ENCODE measurements at regions not wholly inside any gene's neighbourhood (a gene's known extent, or its start where the extent isn't known, plus 50 kb on each side); places are given as distances from the start of the nearest gene placed in this dataset.

- TF ChIP-seq REST (IDR thresholded peaks at IDR 0.05; ENCODE audit: unreplicated experiment) (no peak), EZH2phosphoT487 (IDR thresholded peaks at IDR 0.05; ENCODE audit: unreplicated experiment) (no peak), STAT1 (IDR thresholded peaks at IDR 0.05; ENCODE audit: unreplicated experiment) (no peak)
- TF ChIP-seq, protein P1, sequence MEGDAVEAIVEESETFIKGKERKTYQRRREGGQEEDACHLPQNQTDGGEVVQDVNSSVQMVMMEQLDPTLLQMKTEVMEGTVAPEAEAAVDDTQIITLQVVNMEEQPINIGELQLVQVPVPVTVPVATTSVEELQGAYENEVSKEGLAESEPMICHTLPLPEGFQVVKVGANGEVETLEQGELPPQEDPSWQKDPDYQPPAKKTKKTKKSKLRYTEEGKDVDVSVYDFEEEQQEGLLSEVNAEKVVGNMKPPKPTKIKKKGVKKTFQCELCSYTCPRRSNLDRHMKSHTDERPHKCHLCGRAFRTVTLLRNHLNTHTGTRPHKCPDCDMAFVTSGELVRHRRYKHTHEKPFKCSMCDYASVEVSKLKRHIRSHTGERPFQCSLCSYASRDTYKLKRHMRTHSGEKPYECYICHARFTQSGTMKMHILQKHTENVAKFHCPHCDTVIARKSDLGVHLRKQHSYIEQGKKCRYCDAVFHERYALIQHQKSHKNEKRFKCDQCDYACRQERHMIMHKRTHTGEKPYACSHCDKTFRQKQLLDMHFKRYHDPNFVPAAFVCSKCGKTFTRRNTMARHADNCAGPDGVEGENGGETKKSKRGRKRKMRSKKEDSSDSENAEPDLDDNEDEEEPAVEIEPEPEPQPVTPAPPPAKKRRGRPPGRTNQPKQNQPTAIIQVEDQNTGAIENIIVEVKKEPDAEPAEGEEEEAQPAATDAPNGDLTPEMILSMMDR (conservative IDR thresholded peaks at IDR 0.05; ENCODE audit: low read depth in 2 of 2): no peak
Measured at GRCh38 chr4:157574606-157575005, 354.1 kb downstream of the GRIA2 start (continued).

GRCh38 chr4:157572951-157573350, 352.4 kb downstream of the GRIA2 start:
- Mint-ChIP-seq H3K4me1 (no peaks in the 10 kb centered on the region; the same call in 2 of the 3 replicates), H3K27ac (no peak overlapping the region)
- no peak for DNase-seq (ENCODE audit: low spot score)
- TF ChIP-seq, protein P1 (conservative IDR thresholded peaks at IDR 0.05; ENCODE audit: low read depth in 2 of 2): no peak
- no peak for TF ChIP-seq ZNF114 (CRISPR knock-in tag; IDR thresholded peaks at IDR 0.05)
- no peak for TF ChIP-seq JUNB (IDR thresholded peaks at IDR 0.05; ENCODE audit: unreplicated experiment)
- TF ChIP-seq POLR2AphosphoS5 (IDR thresholded peaks at IDR 0.05; ENCODE audit: low read depth): no peak
- TF ChIP-seq CREB1 (CRISPR knock-in tag; IDR thresholded peaks at IDR 0.05; ENCODE audit: low read depth): no peak
- no peak for TF ChIP-seq REST (IDR thresholded peaks at IDR 0.05; ENCODE audit: unreplicated experiment)

More at GRCh38 chr4:157572951-157573350, 352.4 kb downstream of the GRIA2 start:
- no peaks in the 10 kb centered on the region for H3K9me2 ChIP-seq (ENCODE audit: insufficient read depth)
- H3K27me3 Mint-ChIP-seq (ENCODE audit: insufficient read depth, low read depth, poor library complexity): no peaks in the 10 kb centered on the region
- no peaks in the 10 kb centered on the region for H3K36me3 Mint-ChIP-seq (ENCODE audit: low read depth)
- H3K27ac ChIP-seq (ENCODE audit: low read depth): no peak overlapping the region
- no peak overlapping the region for H3K4me3 ChIP-seq
- no peak overlapping the region for H3K4me2 ChIP-seq
- no peaks in the 10 kb centered on the region for H3K36me3 ChIP-seq (ENCODE audit: insufficient read depth)
- no peaks in the 10 kb centered on the region for H3K4me1 ChIP-seq (ENCODE audit: insufficient read depth)
- H4K20me1 ChIP-seq (replicated peaks; ENCODE audit: insufficient read depth): no peaks in the 10 kb centered on the region
- no peak for ATAC-seq
- no peaks in the 10 kb centered on the region for H3K27me3 ChIP-seq (ENCODE audit: insufficient read depth)
- H3K4me3 Mint-ChIP-seq: no peak overlapping the region
- no peaks in the 10 kb centered on the region for H3F3A ChIP-seq (replicated peaks; ENCODE audit: low read depth)
- peaks cover 3% of the 10 kb centered on the region; the same call in 1 of the 3 replicates for H3K9me3 Mint-ChIP-seq
- no peak overlapping the region for H2AFZ ChIP-seq
- H3K79me2 ChIP-seq (replicated peaks; ENCODE audit: insufficient read depth): no peaks in the 10 kb centered on the region
